Mesothelial cell of epicardium (in vitro differentiated cells): ENCODE measurements at regions not wholly inside any gene's neighbourhood (a gene's known extent, or its start where the extent isn't known, plus 50 kb on each side); places are given as distances from the start of the nearest gene placed in this dataset.
A peak's percentile ranks its signal among the peaks of the same experiment; 100 is the strongest.
"Not testable (repeated sequence)": the region's sequence is repeated elsewhere in the genome, so short reads cannot be mapped to it uniquely, and the experiment has no call there.

Experiments used
- DNase-seq, 2 experiments: peaks; one replicate each; pipeline ENCODE4 v3.0.0; 2021; ENCODE audit warnings: low spot score in 2 of 2; ENCODE audit not compliant: unreplicated experiment in 2 of 2
- H3K27ac Mint-ChIP-seq: 2 replicates; pipeline ENCODE4 v1.8.0; 2021; ENCODE audit warnings: mixed read lengths
- H3K27me3 Mint-ChIP-seq: 2 replicates; pipeline ENCODE4 v1.8.0; 2021; ENCODE audit warnings: low read depth, mixed read lengths
- H3K36me3 Mint-ChIP-seq: 2 replicates; pipeline ENCODE4 v1.8.0; 2021; ENCODE audit warnings: mixed read lengths
- H3K4me1 Mint-ChIP-seq: 2 replicates; pipeline ENCODE4 v1.8.0; 2021; ENCODE audit warnings: mixed read lengths
- H3K4me3 Mint-ChIP-seq: 2 replicates; pipeline ENCODE4 v1.8.0; 2021; ENCODE audit warnings: mild to moderate bottlenecking, moderate library complexity, mixed read lengths
- H3K9me3 Mint-ChIP-seq: 2 replicates; pipeline ENCODE4 v1.8.0; 2021; ENCODE audit warnings: mixed read lengths
- TF ChIP-seq, protein P1 (sequence below): fragments of 200-600 bp; sonication (generic); IDR thresholded peaks from one replicate; pipeline ENCODE4 v1.5.0; 2021; ENCODE audit warnings: antibody characterized with exemption; ENCODE audit not compliant: unreplicated experiment

DNA sequence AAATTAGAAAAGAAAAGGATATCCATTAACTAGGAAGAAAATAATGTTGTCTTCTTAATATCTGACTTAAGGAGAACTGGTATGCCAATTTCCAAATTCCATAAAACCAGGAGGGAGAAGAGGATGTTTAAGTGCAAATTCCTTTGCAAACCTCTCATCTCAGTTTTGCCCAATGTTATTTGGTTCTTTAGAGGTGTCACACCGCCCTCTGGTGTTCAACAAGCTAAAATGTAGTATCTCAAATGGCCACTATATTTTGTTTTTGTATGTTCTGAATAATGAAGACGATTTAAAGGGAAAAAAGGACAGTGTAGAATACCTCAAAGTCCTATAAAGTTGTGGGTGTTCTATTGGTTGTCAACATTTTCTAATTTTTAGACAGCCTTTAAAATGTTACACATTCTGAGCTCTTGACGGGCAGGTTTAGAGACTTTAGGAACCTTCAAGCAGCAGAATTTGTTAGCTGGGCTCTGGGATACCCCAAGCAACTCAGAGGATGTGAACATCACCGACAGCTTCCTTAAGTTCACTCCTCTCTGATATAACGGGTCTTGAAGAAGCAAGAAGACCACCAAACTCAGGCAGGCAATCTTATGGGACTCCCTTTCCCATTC lies 458.3 kb downstream of the MFSD1 start:
- TF ChIP-seq, protein P1, sequence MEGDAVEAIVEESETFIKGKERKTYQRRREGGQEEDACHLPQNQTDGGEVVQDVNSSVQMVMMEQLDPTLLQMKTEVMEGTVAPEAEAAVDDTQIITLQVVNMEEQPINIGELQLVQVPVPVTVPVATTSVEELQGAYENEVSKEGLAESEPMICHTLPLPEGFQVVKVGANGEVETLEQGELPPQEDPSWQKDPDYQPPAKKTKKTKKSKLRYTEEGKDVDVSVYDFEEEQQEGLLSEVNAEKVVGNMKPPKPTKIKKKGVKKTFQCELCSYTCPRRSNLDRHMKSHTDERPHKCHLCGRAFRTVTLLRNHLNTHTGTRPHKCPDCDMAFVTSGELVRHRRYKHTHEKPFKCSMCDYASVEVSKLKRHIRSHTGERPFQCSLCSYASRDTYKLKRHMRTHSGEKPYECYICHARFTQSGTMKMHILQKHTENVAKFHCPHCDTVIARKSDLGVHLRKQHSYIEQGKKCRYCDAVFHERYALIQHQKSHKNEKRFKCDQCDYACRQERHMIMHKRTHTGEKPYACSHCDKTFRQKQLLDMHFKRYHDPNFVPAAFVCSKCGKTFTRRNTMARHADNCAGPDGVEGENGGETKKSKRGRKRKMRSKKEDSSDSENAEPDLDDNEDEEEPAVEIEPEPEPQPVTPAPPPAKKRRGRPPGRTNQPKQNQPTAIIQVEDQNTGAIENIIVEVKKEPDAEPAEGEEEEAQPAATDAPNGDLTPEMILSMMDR, result peak; percentile 77
- DNase-seq, result peak in 1 of 2 experiments; percentile 55
- Mint-ChIP-seq H3K4me1 (no peaks in the 10 kb centered on the region), H3K27me3 (peaks cover 52% of the 10 kb centered on the region), H3K9me3 (no peaks in the 10 kb centered on the region), H3K36me3 (no peaks in the 10 kb centered on the region), H3K4me3 (no peak overlapping the region), H3K27ac (no peak overlapping the region)

DNA sequence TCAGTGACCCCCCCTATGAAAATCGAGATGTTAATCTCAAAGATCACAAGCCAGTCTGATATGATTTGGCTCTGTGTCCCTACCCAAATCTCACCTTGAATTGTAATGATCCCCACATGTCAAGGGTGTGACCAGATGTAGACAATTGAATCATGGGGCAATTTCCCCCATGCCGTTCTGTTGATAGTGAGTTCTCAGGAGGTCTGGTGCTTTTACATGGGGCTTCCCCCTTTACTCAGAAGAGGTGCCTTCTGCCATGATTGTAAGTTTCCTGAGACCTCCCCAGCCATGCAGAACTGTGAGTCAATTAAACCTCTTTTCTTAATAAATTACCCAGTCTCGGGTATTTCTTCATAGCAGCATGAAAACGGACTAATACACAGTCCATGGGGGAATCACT lies 459.5 kb downstream of the MFSD1 start:
- not testable (repeated sequence) for H3K4me3 Mint-ChIP-seq, DNase-seq, H3K4me1 Mint-ChIP-seq, H3K36me3 Mint-ChIP-seq, H3K27ac Mint-ChIP-seq, H3K9me3 Mint-ChIP-seq
- peaks cover 46% of the 10 kb centered on the region for H3K27me3 Mint-ChIP-seq

DNA sequence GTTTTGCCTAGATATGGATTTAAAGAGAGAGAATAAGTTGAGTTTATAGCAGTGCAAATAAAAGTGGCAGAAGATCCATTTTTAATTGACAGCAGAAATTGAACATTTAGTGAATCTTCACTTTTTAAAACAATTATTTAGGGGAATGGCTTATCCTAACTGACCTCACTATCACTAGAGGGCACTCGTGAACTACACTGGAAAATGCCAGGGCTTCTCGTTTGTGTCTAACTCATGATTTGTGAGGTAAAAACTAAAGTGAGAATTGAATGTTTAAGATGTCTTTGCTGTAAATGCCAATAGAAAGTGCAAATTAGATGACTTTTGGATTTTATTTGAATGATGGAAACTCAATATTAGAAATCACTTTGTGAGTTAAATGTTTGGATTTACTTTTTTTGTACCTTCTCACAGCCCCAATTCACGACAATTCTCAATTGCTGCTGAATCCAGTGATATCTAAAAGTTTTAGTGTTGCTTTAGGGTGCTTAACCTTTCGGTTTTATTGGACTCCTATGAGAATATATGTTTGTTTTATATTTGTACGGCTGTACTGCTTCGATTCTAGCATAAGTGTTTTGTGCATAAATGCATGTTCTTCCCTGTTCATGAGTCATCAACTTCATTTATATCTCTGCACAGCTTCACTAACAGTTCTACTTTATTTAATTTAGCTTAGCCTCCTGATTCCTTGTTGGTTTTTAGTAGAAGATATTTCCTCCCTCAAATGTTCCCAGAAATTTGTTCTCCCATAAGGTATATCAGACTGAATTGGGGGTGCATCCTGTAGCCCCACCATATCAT lies 462.1 kb downstream of the MFSD1 start:
- TF ChIP-seq, protein P1, result peak; percentile 37
- Mint-ChIP-seq H3K27ac (no peak overlapping the region), H3K9me3 (no peaks in the 10 kb centered on the region), H3K36me3 (no peaks in the 10 kb centered on the region), H3K27me3 (peaks cover 27% of the 10 kb centered on the region), H3K4me1 (no peaks in the 10 kb centered on the region), H3K4me3 (no peak overlapping the region)
- no peak for DNase-seq

DNA sequence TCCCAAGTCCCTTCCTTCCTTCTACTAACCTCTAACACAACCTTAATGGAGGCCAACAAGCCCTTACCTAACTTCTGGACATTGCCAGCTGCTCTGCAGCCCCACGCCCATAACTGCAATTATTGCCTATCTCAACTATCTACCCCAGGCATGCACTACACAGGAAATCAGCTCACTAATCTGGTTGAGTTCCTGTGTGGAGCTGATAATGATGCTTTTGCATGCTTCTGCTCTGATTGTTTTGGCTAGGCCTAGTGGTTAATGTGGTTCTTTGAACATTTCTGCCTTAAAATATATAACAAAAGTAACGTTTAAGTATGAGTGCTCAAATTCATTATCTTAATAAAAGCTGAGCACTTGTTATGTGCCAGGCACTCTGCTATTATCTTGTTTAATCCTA lies 463.9 kb downstream of the MFSD1 start:
- no peaks in the 10 kb centered on the region for H3K4me1 Mint-ChIP-seq
- no peak for DNase-seq
- TF ChIP-seq, protein P1, result no peak
- H3K27me3 Mint-ChIP-seq, result peaks cover 22% of the 10 kb centered on the region
- no peak overlapping the region for H3K27ac Mint-ChIP-seq
- no peaks in the 10 kb centered on the region for H3K36me3 Mint-ChIP-seq
- no peak overlapping the region for H3K4me3 Mint-ChIP-seq
- no peaks in the 10 kb centered on the region for H3K9me3 Mint-ChIP-seq

- Mint-ChIP-seq H3K36me3 (no peaks in the 10 kb centered on the region), H3K4me1 (no peaks in the 10 kb centered on the region), H3K27ac (no peak overlapping the region), H3K4me3 (no peak overlapping the region), H3K27me3 (peaks cover 14% of the 10 kb centered on the region), H3K9me3 (no peaks in the 10 kb centered on the region)
- peak; percentile 31 to 46 for DNase-seq
- TF ChIP-seq, protein P1, result peak; percentile 66
These were observed 464.9 kb downstream of the MFSD1 start for GRCh38 chr3:159266779-159267178.

GRCh38 chr3:159271799-159272512 lies 470.1 kb downstream of the MFSD1 start:
- no peak for DNase-seq
- Mint-ChIP-seq H3K36me3 (no peaks in the 10 kb centered on the region), H3K9me3 (no peaks in the 10 kb centered on the region), H3K27ac (no peak overlapping the region), H3K4me3 (no peak overlapping the region), H3K27me3 (peaks cover 17% of the 10 kb centered on the region), H3K4me1 (no peaks in the 10 kb centered on the region)
- TF ChIP-seq, protein P1, result no peak
